Right lobe of liver (tissue), 4 donors: ENCODE measurements at regions not wholly inside any gene's neighbourhood (a gene's known extent, or its start where the extent isn't known, plus 50 kb on each side); places are given as distances from the start of the nearest gene placed in this dataset.

Experiments used
- POLR2A ChIP-seq: fragments of 450-650 bp; IDR thresholded peaks from one replicate; pipeline ENCODE4 v1.6.1; 2017; ENCODE audit warnings: antibody characterized with exemption, mild to moderate bottlenecking
- TF ChIP-seq, protein P1 (sequence below), 4 donors: fragments of 200-600 bp in 3 of 4; fragments of 450-650 bp in 1 of 4; IDR thresholded peaks; one replicate each; pipeline versions ENCODE4 v1.5.1 to v1.8.0; 2016 to 2022; ENCODE audit warnings: antibody characterized with exemption in 4 of 4, mild to moderate bottlenecking in 2 of 4
- donor health status: DM: no; HTN: no; CAD: no.
- donor health status: DM: no; HTN: no; CAD: no.
- donor health status: DM: no; HTN: yes; CAD: no.

DNA sequence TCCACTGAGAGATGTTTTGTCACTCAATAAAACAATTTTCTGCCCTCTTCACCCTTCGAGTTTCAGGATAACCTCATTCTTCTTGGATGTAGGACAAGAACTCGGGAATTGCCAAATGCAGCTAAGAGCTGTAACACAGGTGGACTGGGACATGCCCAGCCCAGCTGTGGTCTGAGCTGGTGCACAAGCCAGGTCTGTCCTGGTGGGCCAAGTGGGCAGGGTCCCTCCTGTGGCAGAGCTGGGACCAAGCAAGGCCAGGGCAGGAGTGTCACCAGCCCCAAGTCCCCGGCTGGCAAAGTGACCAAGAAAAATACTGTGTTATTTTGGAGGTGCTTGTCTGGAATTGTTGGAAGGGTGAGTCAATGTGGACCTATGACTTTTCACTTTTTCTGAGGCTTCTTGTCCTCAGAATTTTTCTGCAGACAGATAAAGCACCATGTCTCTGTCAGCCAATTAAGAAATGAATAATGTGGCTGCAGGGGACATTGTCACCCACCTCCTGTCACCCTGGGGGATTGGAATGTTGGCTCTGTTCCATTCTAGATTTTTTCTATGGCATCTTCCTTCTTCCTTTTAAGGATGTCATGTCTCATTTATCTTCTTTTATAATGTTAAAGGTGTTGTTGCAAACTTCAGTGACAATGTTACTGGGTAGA is 645.2 kb upstream of the EPHA6 start:
- TF ChIP-seq, protein P1, sequence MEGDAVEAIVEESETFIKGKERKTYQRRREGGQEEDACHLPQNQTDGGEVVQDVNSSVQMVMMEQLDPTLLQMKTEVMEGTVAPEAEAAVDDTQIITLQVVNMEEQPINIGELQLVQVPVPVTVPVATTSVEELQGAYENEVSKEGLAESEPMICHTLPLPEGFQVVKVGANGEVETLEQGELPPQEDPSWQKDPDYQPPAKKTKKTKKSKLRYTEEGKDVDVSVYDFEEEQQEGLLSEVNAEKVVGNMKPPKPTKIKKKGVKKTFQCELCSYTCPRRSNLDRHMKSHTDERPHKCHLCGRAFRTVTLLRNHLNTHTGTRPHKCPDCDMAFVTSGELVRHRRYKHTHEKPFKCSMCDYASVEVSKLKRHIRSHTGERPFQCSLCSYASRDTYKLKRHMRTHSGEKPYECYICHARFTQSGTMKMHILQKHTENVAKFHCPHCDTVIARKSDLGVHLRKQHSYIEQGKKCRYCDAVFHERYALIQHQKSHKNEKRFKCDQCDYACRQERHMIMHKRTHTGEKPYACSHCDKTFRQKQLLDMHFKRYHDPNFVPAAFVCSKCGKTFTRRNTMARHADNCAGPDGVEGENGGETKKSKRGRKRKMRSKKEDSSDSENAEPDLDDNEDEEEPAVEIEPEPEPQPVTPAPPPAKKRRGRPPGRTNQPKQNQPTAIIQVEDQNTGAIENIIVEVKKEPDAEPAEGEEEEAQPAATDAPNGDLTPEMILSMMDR (IDR thresholded peaks at IDR 0.05), result no peak
- no peak for TF ChIP-seq POLR2A
